HG03135 (cell line): ENCODE measurements at regions not wholly inside any gene's neighbourhood (a gene's known extent, or its start where the extent isn't known, plus 50 kb on each side); places are given as distances from the start of the nearest gene placed in this dataset.
"Not testable (repeated sequence)": the region's sequence is repeated elsewhere in the genome, so short reads cannot be mapped to it uniquely, and the experiment has no call there.

Experiments used
- ATAC-seq: cut with Tn5 transposase; IDR thresholded peaks from one replicate; pipeline ENCODE4 v1.9.1; 2021; ENCODE audit warnings: mild to moderate bottlenecking, moderate library complexity; ENCODE audit not compliant: unreplicated experiment

DNA sequence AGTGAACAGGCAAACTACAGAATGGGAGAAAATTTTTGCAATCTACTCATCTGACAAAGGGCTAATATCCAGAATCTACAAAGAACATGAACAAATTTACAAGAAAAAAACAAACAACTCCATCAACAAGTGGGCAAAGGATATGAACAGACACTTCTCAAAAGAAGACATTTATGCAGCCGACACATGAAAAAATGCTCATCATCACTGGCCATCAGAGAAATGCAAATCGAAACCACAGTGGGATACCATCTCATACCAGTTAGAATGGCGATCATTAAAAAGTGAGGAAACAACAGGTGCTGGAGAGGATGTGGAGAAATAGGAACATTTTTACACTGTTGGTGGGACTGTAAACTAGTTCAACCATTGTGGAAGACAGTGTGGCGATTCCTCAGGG, 167.8 kb upstream of the PWP1 start:
- not testable (repeated sequence) for ATAC-seq

DNA sequence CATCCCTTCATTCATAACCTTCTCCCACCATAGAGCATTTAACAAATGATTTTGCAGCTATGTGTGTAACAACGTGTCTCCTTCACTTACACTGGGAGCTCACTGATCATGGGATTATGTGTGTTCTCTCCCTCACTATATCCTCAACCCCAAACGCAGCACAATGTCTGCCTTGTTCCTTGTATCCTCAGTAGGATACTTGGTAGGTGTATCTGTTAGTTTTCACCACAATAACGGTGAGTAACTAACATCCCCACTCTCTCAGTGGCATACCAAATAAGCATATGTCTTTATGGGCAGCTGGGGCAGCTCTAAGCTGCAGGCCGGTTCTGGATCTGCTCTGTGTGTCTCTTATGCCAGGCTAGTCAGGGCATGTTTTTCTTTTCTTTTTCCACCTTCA, 166.7 kb upstream of the PWP1 start:
- ATAC-seq: no peak

DNA sequence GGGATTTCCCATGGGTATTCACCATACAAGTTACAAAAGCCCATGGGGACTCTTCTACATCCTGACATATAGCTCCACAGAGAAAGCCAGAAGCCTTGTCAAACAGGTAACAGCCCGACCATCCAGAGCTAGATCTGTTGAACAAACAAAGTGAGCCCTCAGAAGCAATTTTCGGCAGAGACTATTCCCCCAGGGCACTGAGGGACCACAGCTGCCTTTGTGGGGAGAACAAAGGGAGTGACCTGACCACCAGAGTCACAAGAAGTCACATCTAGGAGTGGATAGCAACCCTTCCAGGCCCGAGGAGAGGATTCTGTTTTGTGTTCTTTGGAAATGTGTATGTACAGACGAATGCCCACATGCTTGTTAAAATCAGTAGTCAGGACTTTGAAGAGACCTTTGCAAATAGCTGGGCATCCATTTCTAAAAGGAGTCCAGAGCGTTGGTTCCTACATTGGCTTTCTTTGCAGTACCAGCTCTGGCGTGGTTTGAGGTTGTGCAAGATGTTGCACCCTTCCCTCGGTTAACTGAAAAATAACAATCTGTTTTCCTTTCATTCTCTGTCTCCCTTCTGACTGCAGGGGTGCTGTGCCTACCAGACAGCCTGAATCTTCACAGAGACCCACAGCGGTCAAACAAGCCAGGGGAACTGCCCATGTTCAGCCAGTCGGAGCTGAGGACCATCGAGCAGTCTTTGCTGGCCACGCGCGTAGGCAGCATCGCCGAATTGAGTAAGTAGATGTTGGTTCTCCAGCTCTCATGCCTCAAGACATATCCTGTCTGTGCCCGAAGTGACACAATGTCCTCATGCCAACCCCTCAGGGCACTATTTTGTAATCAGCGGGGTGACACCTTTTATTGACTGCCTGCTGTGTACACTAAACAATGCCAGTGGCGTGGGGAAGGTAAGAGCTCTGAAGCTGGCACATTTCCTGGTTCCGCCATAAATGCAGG, 165.4 kb upstream of the PWP1 start:
- ATAC-seq: no peak

DNA sequence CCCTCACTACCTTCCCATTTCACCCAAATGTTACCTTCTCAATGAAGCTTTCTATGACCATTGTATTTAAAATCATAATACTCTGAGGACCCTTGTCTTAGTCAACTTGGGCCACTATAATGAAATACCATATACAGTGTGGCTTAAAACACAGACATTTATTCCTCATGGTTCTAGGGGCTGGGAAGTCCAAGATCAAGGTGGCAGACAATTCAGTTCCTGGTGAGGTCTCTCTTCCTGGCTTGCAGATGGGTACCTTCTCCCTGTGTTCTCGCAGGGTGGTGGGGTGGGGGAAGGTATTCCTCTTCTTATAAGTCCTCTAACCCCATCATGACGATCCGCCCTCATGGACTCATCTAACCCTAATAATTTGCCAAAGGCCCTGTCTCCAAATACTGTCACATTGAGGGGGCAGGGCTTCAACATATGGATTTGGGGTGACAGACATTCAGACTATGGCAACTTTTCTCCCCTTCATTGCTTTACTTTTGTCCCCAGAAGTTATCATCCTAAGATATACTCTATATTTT, 163.7 kb upstream of the PWP1 start:
- no peak for ATAC-seq

DNA sequence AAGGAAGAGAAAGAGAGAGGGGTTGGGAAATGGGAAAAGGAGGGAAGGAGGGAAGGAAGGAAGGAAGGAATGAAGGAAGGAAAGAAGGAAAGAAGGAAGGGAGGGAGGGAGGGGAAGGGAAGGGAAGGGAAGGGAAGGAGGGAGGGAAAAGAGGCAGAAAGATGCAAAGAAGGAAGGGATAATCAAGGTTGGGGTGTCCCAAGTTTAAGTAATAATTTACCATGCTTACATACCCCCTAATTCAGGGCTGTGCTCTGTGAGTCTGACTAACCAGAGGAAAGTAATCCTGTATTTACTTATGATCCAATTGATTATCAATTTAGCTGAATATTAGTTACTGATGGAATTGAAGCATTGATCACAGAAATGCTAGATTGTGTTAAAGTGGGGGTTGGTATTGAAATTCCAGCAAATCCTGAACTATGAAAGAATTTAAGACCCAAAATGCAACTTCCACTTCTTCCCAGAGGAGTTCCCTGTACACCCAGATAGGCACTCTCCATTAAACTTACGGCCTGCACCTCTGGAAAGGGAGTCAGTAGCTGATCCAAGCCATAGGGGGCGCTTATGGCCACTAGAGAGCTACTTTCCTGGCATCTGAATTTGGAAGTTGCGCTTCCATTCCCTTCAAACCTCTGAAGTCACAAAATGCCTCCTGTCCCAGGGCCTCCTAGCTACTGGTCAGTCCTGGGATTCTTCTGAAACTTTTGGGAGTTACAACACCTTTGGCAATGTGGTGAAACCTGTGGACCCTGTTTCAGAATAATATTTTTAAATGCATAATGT, 162.7 kb upstream of the PWP1 start:
- ATAC-seq: no peak

DNA sequence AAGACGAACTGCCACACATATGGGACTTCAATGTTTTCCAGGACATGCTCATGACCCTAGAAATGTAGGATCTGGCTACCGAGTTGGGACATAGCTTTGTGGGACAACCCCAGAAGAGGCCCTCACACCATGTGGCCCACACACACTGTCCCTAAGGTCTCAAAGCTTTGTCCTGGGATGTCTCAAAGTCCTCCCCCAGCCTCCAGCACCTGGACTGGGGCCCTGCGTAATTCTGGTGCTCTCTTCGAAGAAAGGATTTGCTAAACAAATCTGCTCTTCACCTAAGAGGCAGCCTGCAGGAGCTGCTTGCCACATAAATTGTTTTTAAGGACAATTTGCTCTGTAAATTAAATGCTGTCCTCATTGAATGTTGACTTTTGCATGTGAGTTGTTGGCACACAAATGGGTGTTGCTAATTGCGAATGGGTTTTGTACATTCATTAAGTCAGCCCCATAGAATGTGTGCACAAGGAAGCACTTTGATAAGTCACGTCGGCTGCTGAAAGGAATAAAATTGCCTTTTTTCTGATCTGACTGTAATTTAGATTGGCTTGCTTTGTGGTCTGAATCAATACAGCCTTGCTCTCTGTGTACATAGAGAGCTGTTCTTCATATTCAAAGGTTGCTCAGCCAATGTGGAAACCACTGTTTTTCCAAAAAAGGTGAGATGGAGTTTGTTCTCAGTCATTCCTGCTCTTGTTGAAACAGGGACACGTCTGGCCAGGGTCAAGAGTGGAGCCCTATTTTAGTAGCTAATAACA, 161.6 kb upstream of the PWP1 start:
- no peak for ATAC-seq

DNA sequence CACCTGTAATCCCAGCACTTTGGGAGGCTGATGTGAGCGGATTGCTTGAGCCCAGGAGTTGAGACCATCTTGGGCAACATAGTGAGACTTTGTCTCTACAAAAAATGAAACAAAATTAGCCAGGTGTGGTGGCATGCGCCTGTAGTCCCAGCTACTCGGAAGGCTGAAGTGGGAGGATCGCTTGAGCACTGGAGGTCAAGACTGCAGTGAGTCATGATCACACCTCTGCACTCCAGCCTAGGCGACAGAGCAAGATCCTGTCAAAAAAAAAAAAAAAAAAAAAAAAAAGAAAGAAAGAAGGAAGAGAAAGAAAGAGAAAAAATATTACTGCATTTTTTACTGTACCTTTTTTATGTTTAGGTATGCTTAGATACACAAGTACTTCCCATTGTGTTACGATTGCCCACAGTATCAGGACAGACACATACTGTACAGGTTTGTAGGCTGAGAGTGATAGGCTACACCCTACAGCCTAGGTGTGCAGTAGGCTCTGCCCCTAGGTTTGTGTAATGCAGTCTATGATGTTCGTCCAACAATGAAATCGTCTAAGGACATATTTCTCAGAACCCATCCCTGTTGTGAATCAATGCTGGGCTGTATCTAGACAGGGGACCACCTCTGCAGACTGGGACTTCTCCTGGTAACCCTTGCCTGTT, 160.4 kb upstream of the PWP1 start:
- ATAC-seq: no peak

DNA sequence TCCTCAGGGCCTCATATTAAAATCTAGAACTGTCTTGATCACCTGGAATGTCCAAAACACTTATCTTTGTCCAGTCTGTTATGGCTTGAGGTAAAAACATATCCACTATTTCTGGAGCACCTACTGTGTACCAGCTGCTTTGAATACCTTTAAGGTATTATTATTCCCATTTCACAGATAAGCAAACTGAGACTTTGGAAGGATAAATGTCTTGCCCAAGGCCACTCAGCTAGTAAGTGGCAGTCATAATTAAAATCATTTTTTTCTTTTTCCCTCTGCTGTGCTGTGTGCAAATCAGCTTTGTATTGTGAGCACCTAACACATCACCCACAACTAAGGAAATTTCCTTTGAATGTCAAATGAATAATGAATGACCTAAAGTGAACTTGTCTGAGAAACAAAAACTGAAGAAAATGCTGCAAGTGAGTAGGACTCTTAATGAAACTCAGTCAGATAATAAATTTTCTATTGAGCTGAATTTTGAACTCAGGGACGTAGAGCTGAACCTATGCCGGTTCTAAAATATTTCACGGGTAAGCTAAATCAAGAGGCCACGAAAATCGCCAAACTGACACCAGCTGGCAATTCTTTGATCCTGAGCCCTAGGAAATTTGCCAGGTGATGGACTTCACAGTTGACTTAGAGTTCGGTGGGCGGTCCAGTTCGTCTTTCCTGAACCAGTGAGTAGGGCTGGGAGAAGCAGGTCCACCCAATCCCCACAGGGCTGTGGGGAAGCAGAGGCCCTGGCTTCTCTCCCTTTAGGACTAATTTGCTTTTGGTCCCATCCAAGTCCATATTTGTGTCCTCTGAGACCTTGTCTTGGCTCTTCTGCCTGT, 159.7 kb upstream of the PWP1 start:
- ATAC-seq: no peak

DNA sequence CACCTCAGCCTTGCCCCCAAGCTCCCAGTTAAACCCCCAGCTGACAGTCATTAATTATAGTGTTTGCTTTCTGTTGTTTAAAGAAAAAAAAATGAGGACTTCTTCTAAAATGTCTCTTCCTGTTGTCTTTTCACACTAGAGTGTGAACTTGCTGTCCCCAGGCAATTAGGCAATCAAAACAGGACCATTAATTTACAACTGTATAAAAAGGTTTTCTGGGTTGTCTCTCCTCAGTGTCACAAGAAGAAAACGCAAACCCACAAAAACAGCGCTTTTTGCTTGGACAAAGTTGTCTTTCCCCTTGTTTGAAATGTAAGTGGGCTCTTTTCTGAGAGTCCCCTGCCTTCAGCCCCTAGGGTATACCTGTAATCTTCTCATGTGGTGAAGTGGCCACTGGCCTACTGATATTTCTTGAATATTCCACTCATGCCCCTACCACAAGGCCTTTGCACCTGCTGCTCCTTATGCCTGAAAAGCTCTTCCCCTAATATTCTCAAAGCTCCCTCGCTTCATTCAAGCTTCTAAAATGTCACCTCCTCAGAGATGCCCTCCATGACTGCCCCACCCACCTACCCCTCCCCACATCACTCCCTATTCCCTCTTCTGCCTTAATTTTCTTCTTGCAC, 158.9 kb upstream of the PWP1 start:
- no peak for ATAC-seq

DNA sequence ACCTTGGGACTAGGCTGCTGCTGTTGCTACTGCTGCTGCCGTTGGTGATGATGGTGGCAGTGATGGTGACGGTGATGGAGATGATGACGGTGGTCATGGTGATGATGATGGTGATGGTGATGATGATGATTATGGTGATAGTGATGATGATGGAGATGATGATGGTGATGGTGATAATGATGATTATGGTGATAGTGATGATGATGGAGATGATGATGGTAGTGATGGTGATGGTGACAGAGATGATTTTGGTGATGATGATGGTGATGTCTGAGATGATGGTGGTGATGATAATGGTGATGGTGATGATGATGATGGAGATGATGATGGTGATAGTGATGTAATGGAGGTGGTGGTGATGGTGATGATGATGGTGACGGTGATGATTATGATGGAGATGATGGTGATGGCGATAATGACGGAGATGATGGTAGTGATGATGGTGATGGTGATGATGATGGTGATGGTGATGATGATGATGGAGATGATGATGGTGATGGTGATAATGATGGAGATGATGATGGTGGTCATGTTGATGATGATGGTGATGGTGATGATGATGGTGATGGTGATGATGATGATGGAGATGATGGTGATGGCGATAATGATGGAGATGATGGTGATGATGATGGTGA, 156.8 kb upstream of the PWP1 start:
- ATAC-seq: no peak

DNA sequence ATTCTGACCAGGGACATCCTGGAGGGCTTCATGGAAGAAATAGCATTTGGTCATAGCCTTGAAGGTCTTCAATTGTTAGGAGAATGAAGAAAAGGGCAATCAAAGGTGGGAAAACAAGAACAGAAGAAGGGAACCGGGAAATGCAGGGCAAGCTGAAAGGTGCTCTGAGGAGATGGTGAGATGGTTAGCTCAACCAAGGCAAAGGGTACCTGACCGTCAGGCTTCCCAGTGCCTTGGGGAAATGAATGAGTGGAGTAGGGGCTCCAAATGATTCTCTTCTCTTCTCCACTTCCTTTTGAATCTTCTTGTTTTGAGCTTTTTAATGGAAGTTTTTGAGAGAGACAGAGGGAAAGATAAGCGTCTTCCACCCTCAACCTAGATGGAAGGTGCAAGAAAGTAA, 155.6 kb upstream of the PWP1 start:
- no peak for ATAC-seq

DNA sequence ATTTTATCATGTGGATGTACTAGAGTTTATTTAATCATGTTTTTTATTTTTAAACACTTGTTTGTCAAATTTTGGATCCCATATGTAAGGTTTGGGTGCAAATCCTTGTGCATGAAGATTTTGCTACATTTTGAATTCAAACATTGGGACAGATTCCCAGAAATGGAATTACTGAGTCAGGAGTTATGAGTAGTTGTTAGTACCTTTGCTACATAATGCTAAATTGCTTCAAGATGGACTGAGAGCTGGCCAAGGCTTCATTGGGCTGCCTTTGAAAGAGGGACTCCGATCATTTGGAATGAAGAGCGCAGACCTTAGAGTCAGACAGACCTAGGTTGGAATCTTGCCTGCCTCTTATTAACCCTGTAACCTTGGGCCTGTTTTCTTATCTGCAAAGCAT, 154.9 kb upstream of the PWP1 start:
- no peak for ATAC-seq

DNA sequence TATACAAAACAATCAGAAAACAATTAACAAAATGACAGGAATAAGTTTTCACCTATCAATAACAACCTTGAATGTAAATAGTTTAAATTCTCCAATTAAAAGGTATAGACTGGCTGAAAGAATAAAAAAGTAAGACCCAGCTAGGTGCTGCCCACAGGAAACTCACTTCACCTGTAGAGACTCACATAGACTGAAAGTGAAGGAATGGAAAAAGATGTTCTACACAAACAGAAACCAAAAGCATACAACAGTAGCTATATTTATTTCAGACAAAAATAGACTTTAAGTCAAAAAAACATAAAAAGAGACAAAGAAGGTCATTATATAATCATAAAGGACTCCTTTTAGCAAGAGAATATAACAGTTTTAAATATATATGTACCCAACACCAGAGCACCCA, 152.4 kb upstream of the PWP1 start:
- peak; percentile 78 for ATAC-seq

DNA sequence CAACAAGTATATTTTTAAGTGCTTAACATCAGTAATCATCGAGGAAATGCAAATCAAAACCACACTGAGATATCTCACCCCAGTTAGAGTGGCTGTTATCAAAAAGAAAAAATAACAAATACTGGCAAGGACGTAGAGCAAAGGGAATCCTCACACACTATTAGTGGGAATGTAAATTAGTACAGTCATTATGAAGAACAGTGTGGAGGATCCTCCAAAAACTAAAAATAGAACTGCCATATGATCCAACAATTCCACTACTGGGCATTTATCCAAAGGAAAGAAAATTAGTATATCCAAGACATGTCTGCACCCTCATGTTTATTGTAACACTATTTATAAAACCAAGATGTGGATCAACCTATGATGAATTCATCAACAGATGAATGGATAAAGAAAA, 149.0 kb upstream of the PWP1 start:
- ATAC-seq: no peak

DNA sequence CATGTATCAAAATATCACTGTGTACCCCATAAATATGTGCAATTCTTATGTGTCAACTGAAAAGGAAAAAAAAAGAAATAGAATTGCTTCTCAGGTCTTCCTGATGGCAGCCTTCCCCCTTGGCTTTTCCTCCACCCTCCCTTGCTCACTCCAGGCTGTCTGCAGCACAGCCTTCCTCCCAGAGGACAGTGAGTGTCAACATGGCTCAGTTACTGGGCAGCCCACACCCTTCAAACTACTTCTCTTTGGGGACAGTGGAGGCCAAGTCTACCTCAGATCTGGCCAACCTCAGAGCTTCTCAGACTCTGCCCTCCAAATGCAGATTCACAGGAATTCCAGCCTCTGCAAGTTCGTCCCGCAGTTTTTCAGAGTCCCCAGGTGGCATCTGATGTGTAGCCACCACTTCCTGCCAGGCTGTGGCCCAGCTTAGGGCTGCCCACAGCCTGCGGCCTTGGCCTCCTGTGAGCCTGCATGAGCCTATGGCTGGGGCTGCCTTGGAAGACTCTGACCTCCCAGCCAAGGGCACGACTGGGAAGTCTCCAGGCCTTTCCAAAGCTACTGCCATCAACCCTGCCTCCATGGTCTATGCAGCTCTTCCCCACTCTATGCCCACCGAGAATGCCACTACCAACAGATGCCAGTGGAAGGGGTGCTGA, 148.0 kb upstream of the PWP1 start:
- ATAC-seq: no peak

DNA sequence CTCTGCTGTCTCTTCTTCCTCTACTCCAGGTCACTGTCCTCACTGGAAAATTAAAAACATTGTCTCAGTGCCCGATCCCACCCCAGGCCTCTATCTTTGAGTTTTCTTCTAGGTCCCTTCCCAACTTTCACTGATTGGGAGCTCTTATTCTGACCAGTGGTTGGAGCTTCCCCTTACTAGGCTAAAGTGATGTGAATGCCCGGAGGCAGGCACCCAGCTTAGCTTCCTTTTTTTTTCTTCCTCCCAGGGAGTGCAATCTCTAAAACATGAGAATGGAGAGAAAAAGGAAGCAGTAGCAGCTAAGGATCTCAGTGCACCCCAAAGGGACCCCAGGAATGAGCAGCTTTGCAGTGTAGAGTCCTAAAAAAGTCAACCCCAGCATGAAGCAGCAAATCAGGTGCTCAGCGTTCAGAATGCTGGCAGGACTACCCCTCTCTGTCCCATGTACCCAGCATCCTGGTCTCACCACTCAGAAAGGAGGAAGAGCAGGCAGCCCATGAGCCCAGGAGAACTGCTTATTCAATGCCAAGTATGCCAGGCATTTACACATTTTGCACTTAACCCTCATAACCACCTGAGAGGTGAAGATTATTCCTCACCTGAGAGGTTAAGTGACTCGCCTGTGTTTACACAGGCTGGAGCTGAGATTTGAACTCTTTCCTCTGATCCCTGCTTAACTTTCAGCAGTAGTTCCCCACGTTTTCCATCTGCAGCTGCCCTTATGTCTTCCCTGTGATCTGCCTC, 146.2 kb upstream of the PWP1 start:
- ATAC-seq: no peak

DNA sequence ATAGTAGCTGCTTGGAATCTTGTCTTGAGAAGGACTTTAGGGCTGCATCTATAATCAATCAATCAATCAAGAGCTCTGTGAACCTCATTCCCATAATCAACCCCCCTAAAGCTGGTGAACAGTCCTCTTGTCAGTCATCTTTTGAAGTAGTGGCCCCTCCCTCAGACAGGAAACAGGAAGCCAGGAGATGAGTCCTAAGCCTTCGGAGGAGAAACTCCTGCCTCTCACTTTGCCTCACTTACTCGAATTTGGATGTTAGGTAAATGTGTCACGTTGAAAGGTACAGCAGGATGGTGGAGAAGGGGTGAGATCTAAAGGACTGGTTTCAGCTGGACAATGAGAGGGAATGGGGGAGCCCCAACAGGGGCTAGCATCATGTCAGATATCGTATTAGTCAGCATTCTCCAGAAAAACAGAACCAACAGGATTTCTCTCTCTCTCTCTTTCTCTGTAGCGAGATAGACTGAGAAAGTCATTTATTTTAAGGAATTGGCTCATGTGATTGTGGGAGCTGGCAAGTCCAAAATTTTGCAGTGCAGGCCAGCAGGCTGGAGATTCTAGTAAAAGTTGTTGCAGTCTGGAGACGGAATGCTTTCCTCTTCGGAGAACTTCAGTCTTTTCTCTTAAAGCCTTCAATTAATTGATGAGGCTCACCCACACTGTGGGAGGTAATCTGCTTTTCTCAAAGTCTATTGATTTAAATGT, 144.4 kb upstream of the PWP1 start:
- ATAC-seq: no peak
